ENCODE measurements at regions not wholly inside any gene's neighbourhood (a gene's known extent, or its start where the extent isn't known, plus 50 kb on each side); places are given as distances from the start of the nearest gene placed in this dataset.

- no peak overlapping the region for H3K27ac ChIP-seq (ENCODE audit: low read length)
- WGBS (ENCODE audit: insufficient coverage, insufficient read length) = no CpG with 5 or more reads among the region's 5 CpGs
- DNase-seq (ENCODE audit: low read depth, low spot score) = no peak
These were observed 1304.7 kb downstream of the CDH8 start for GRCh38 chr16:60731329-60732050.

GRCh38 chr16:60729051-60729450 lies 1307.2 kb downstream of the CDH8 start:
- H3K4me3 ChIP-seq (ENCODE audit: low read length) = no peak overlapping the region
- H3K9me3 ChIP-seq (ENCODE audit: control insufficient read depth, insufficient read depth, low read length) = no peaks in the 10 kb centered on the region
- no peaks in the 10 kb centered on the region for H3K36me3 ChIP-seq (ENCODE audit: control insufficient read depth, insufficient read depth, low read length)
- no peaks in the 10 kb centered on the region for H3K4me1 ChIP-seq (ENCODE audit: control insufficient read depth, insufficient read depth, low read length)
- DNase-seq (ENCODE audit: low read depth, low spot score) = no peak
- H3K27me3 ChIP-seq (ENCODE audit: control insufficient read depth, insufficient read depth, low read length) = no peaks in the 10 kb centered on the region
- H3K27ac ChIP-seq (ENCODE audit: low read length) = no peak overlapping the region

More at GRCh38 chr16:60731329-60732050, 1304.7 kb downstream of the CDH8 start:
- Histone ChIP-seq H3K4me1 (ENCODE audit: control insufficient read depth, insufficient read depth, low read length) (no peaks in the 10 kb centered on the region), H3K27me3 (ENCODE audit: control insufficient read depth, insufficient read depth, low read length) (no peaks in the 10 kb centered on the region), H3K36me3 (ENCODE audit: control insufficient read depth, insufficient read depth, low read length) (no peaks in the 10 kb centered on the region), H3K9me3 (ENCODE audit: control insufficient read depth, insufficient read depth, low read length) (no peaks in the 10 kb centered on the region), H3K4me3 (ENCODE audit: low read length) (no peak overlapping the region)

GRCh38 chr16:60727851-60728250 lies 1308.4 kb downstream of the CDH8 start:
- Histone ChIP-seq H3K27me3 (ENCODE audit: control insufficient read depth, insufficient read depth, low read length) (no peaks in the 10 kb centered on the region), H3K36me3 (ENCODE audit: control insufficient read depth, insufficient read depth, low read length) (no peaks in the 10 kb centered on the region), H3K27ac (ENCODE audit: low read length) (no peak overlapping the region), H3K4me3 (ENCODE audit: low read length) (no peak overlapping the region), H3K4me1 (ENCODE audit: control insufficient read depth, insufficient read depth, low read length) (no peaks in the 10 kb centered on the region), H3K9me3 (ENCODE audit: control insufficient read depth, insufficient read depth, low read length) (no peaks in the 10 kb centered on the region)
- WGBS (ENCODE audit: insufficient coverage, insufficient read length) = no CpG with 5 or more reads among the region's 5 CpGs
- DNase-seq (ENCODE audit: low read depth, low spot score) = no peak

- Histone ChIP-seq H3K4me3 (ENCODE audit: low read length) (no peak overlapping the region), H3K27me3 (ENCODE audit: control insufficient read depth, insufficient read depth, low read length) (no peaks in the 10 kb centered on the region), H3K27ac (ENCODE audit: low read length) (no peak overlapping the region), H3K4me1 (ENCODE audit: control insufficient read depth, insufficient read depth, low read length) (no peaks in the 10 kb centered on the region), H3K36me3 (ENCODE audit: control insufficient read depth, insufficient read depth, low read length) (no peaks in the 10 kb centered on the region), H3K9me3 (ENCODE audit: control insufficient read depth, insufficient read depth, low read length) (no peaks in the 10 kb centered on the region)
- no CpG with 5 or more reads among the region's 2 CpGs for WGBS (ENCODE audit: insufficient coverage, insufficient read length)
- no peak for DNase-seq (ENCODE audit: low read depth, low spot score)
These were observed 1316.2 kb downstream of the CDH8 start for GRCh38 chr16:60720060-60720459.

GRCh38 chr16:60717808-60718207 lies 1318.4 kb downstream of the CDH8 start:
- no CpG with 5 or more reads among the region's 2 CpGs for WGBS (ENCODE audit: insufficient coverage, insufficient read length)
- no peaks in the 10 kb centered on the region for H3K4me1 ChIP-seq (ENCODE audit: control insufficient read depth, insufficient read depth, low read length)
- H3K27ac ChIP-seq (ENCODE audit: low read length) = no peak overlapping the region
- H3K36me3 ChIP-seq (ENCODE audit: control insufficient read depth, insufficient read depth, low read length) = no peaks in the 10 kb centered on the region
- no peaks in the 10 kb centered on the region for H3K27me3 ChIP-seq (ENCODE audit: control insufficient read depth, insufficient read depth, low read length)
- no peak overlapping the region for H3K4me3 ChIP-seq (ENCODE audit: low read length)
- no peaks in the 10 kb centered on the region for H3K9me3 ChIP-seq (ENCODE audit: control insufficient read depth, insufficient read depth, low read length)
- no peak for DNase-seq (ENCODE audit: low read depth, low spot score)

GRCh38 chr16:60712144-60712543 lies 1324.1 kb downstream of the CDH8 start:
- DNase-seq (ENCODE audit: low read depth, low spot score) = no peak
- WGBS (ENCODE audit: insufficient coverage, insufficient read length) = no CpG with 5 or more reads among the region's 3 CpGs

GRCh38 chr16:60704726-60705125 lies 1331.5 kb downstream of the CDH8 start:
- no peaks in the 10 kb centered on the region for H3K36me3 ChIP-seq (ENCODE audit: control insufficient read depth, insufficient read depth, low read length)
- no peak overlapping the region for H3K4me3 ChIP-seq (ENCODE audit: low read length)
- H3K27me3 ChIP-seq (ENCODE audit: control insufficient read depth, insufficient read depth, low read length) = no peaks in the 10 kb centered on the region
- DNase-seq (ENCODE audit: low read depth, low spot score) = no peak
- no CpG with 5 or more reads among the region's 1 CpG for WGBS (ENCODE audit: insufficient coverage, insufficient read length)
- no peaks in the 10 kb centered on the region for H3K4me1 ChIP-seq (ENCODE audit: control insufficient read depth, insufficient read depth, low read length)
- no peak overlapping the region for H3K27ac ChIP-seq (ENCODE audit: low read length)
- H3K9me3 ChIP-seq (ENCODE audit: control insufficient read depth, insufficient read depth, low read length) = no peaks in the 10 kb centered on the region

More at GRCh38 chr16:60712144-60712543, 1324.1 kb downstream of the CDH8 start:
- Histone ChIP-seq H3K9me3 (ENCODE audit: control insufficient read depth, insufficient read depth, low read length) (no peaks in the 10 kb centered on the region), H3K4me1 (ENCODE audit: control insufficient read depth, insufficient read depth, low read length) (no peaks in the 10 kb centered on the region), H3K27me3 (ENCODE audit: control insufficient read depth, insufficient read depth, low read length) (no peaks in the 10 kb centered on the region), H3K27ac (ENCODE audit: low read length) (no peak overlapping the region), H3K4me3 (ENCODE audit: low read length) (no peak overlapping the region), H3K36me3 (ENCODE audit: control insufficient read depth, insufficient read depth, low read length) (no peaks in the 10 kb centered on the region)

- Histone ChIP-seq H3K4me1 (ENCODE audit: control insufficient read depth, insufficient read depth, low read length) (no peaks in the 10 kb centered on the region), H3K9me3 (ENCODE audit: control insufficient read depth, insufficient read depth, low read length) (no peaks in the 10 kb centered on the region), H3K4me3 (ENCODE audit: low read length) (no peak overlapping the region), H3K36me3 (ENCODE audit: control insufficient read depth, insufficient read depth, low read length) (no peaks in the 10 kb centered on the region), H3K27ac (ENCODE audit: low read length) (no peak overlapping the region), H3K27me3 (ENCODE audit: control insufficient read depth, insufficient read depth, low read length) (no peaks in the 10 kb centered on the region)
- WGBS (ENCODE audit: insufficient coverage, insufficient read length) = no CpG with 5 or more reads among the region's 3 CpGs
- no peak for DNase-seq (ENCODE audit: low read depth, low spot score)
These were observed 1333.1 kb downstream of the CDH8 start for GRCh38 chr16:60703096-60703495.

- H3K36me3 ChIP-seq (ENCODE audit: control insufficient read depth, insufficient read depth, low read length) = no peaks in the 10 kb centered on the region
- no CpG with 5 or more reads among the region's 2 CpGs for WGBS (ENCODE audit: insufficient coverage, insufficient read length)
- H3K27me3 ChIP-seq (ENCODE audit: control insufficient read depth, insufficient read depth, low read length) = no peaks in the 10 kb centered on the region
- DNase-seq (ENCODE audit: low read depth, low spot score) = peak; percentile 7
- no peak overlapping the region for H3K4me3 ChIP-seq (ENCODE audit: low read length)
- no peaks in the 10 kb centered on the region for H3K4me1 ChIP-seq (ENCODE audit: control insufficient read depth, insufficient read depth, low read length)
- H3K9me3 ChIP-seq (ENCODE audit: control insufficient read depth, insufficient read depth, low read length) = no peaks in the 10 kb centered on the region
- no peak overlapping the region for H3K27ac ChIP-seq (ENCODE audit: low read length)
These were observed 1349.4 kb downstream of the CDH8 start for GRCh38 chr16:60686824-60687223.

- H3K27ac ChIP-seq (ENCODE audit: low read length) = no peak overlapping the region
- no peaks in the 10 kb centered on the region for H3K27me3 ChIP-seq (ENCODE audit: control insufficient read depth, insufficient read depth, low read length)
- no peaks in the 10 kb centered on the region for H3K4me1 ChIP-seq (ENCODE audit: control insufficient read depth, insufficient read depth, low read length)
- no peaks in the 10 kb centered on the region for H3K36me3 ChIP-seq (ENCODE audit: control insufficient read depth, insufficient read depth, low read length)
- no CpG with 5 or more reads among the region's 4 CpGs for WGBS (ENCODE audit: insufficient coverage, insufficient read length)
- DNase-seq (ENCODE audit: low read depth, low spot score) = no peak
- no peak overlapping the region for H3K4me3 ChIP-seq (ENCODE audit: low read length)
- no peaks in the 10 kb centered on the region for H3K9me3 ChIP-seq (ENCODE audit: control insufficient read depth, insufficient read depth, low read length)
These were observed 1352.2 kb downstream of the CDH8 start for GRCh38 chr16:60684002-60684401.

- no peak overlapping the region for H3K4me3 ChIP-seq (ENCODE audit: low read length)
- H3K36me3 ChIP-seq (ENCODE audit: control insufficient read depth, insufficient read depth, low read length) = no peaks in the 10 kb centered on the region
- H3K4me1 ChIP-seq (ENCODE audit: control insufficient read depth, insufficient read depth, low read length) = no peaks in the 10 kb centered on the region
- H3K9me3 ChIP-seq (ENCODE audit: control insufficient read depth, insufficient read depth, low read length) = no peaks in the 10 kb centered on the region
- H3K27ac ChIP-seq (ENCODE audit: low read length) = no peak overlapping the region
- DNase-seq (ENCODE audit: low read depth, low spot score) = no peak
- H3K27me3 ChIP-seq (ENCODE audit: control insufficient read depth, insufficient read depth, low read length) = no peaks in the 10 kb centered on the region
- no CpG with 5 or more reads among the region's 1 CpG for WGBS (ENCODE audit: insufficient coverage, insufficient read length)
These were observed 1354.0 kb downstream of the CDH8 start for GRCh38 chr16:60682219-60682618.
